ENCODE measurements at regions not wholly inside any gene's neighbourhood (a gene's known extent, or its start where the extent isn't known, plus 50 kb on each side); places are given as distances from the start of the nearest gene placed in this dataset.

DNA sequence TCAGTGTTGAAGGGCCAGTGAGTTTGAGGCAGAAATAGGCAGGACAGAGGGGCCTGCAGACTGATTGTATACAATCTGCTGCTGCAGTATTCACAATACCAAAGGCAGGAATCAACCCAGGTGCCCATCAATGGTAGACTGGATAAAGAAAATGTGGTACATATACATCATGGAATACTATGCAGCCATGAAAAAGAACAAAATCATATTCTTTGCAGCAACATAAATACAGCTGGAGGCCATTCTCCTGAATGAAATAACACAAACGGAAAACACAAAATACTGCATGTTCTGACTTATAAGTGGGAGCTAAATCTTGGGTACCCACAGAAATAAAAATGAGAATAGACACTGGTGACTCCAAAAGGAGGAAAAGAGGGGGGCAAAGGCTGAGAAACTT lies 485.1 kb downstream of the XYLT1 start:
- Histone ChIP-seq H3K4me1 (no peaks in the 10 kb centered on the region), H3K27ac (peak overlapping the region in 1 of 4 donors; percentile 0)

DNA sequence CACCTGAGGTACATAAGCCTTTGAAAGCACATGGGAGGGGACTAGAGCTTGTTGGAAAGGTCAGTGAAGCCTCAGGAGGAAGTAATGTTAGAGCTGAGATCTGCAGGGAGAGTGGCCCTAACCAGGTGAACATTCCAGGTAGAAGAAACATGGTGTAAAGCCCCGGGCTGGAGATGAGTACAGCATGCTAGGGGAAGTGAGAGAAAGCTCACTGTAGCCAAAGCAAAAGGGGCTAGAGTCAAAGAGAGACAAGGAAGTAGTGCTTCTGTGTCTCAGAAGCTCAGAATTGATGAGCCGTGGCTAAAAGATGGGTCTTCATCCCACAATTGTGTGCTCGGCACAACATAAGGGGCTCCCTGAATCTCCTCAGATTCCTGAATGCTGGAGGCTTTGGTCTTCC lies 481.8 kb downstream of the XYLT1 start:
- TF ChIP-seq POLR2A (IDR thresholded peaks at IDR 0.05): no peak
- TF ChIP-seq, protein P1, sequence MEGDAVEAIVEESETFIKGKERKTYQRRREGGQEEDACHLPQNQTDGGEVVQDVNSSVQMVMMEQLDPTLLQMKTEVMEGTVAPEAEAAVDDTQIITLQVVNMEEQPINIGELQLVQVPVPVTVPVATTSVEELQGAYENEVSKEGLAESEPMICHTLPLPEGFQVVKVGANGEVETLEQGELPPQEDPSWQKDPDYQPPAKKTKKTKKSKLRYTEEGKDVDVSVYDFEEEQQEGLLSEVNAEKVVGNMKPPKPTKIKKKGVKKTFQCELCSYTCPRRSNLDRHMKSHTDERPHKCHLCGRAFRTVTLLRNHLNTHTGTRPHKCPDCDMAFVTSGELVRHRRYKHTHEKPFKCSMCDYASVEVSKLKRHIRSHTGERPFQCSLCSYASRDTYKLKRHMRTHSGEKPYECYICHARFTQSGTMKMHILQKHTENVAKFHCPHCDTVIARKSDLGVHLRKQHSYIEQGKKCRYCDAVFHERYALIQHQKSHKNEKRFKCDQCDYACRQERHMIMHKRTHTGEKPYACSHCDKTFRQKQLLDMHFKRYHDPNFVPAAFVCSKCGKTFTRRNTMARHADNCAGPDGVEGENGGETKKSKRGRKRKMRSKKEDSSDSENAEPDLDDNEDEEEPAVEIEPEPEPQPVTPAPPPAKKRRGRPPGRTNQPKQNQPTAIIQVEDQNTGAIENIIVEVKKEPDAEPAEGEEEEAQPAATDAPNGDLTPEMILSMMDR (IDR thresholded peaks at IDR 0.05): no peak
- Histone ChIP-seq H3K4me1 (peaks cover 0 to 7% (median 0%) of the 10 kb centered on the region in 4 donors), H3K36me3 (no peaks in the 10 kb centered on the region), H3K9me3 (no peaks in the 10 kb centered on the region), H3K27ac (no peak overlapping the region), H3K4me3 (no peak overlapping the region), H3K27me3 (no peaks in the 10 kb centered on the region)
- DNase-seq: no peak

More for the DNA sequence above, 485.1 kb downstream of the XYLT1 start:
- no peaks in the 10 kb centered on the region for H3K9me3 ChIP-seq
- TF ChIP-seq POLR2A (IDR thresholded peaks at IDR 0.05): no peak
- TF ChIP-seq, protein P1 (IDR thresholded peaks at IDR 0.05): no peak
- H3K4me3 ChIP-seq: no peak overlapping the region
- no peaks in the 10 kb centered on the region for H3K36me3 ChIP-seq
- no peak for DNase-seq
- no peaks in the 10 kb centered on the region for H3K27me3 ChIP-seq

DNA sequence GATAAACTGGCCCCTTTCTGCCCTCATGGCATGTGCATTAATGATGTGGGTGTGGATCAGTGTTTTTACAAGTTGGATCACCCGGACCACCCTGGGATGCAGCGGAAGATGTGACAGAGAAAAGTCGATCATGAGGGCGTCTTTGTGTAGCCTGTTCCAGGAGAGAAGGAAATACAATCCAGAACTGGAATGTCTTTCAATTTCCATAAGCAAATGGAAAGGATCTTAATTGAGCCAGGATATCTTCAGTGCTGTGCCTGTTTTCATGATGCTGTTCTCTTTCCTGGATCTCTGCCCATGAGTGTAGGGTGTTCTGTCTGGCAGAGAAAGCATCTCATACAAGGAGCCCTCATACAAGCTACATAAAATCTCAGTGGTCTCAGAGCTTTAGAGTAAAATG lies 481.4 kb downstream of the XYLT1 start:
- Histone ChIP-seq H3K9me3 (no peaks in the 10 kb centered on the region), H3K27ac (no peak overlapping the region), H3K4me1 (peaks cover 0 to 7% (median 0%) of the 10 kb centered on the region in 4 donors), H3K36me3 (no peaks in the 10 kb centered on the region), H3K4me3 (no peak overlapping the region), H3K27me3 (no peaks in the 10 kb centered on the region)
- TF ChIP-seq, protein P1 (IDR thresholded peaks at IDR 0.05): no peak
- no peak for TF ChIP-seq POLR2A (IDR thresholded peaks at IDR 0.05)
- no peak for DNase-seq

DNA sequence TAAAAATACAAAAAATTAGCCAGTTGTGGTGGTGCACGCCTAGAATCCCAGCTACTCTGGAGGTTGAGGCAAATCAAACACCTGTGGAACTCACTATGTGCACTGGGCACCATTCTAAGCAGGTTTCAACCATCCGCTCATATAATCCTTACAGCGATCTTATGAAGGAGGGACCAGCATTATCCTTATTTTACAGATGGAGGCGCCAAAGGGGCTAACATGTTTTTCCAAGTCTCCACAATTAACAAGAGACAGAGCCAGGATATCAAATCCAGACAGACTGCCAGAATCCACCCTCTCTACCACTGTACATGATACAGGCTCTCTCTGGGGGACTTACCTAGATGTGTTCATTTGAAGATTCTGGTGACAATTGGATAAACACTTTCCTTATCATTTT lies 479.0 kb downstream of the XYLT1 start:
- no peak for DNase-seq
- H3K27ac ChIP-seq: no peak overlapping the region
- H3K27me3 ChIP-seq: no peaks in the 10 kb centered on the region
- peaks cover 0 to 7% (median 0%) of the 10 kb centered on the region in 4 donors for H3K4me1 ChIP-seq
- H3K36me3 ChIP-seq: no peaks in the 10 kb centered on the region
- TF ChIP-seq, protein P1 (IDR thresholded peaks at IDR 0.05): no peak
- no peak for TF ChIP-seq POLR2A (IDR thresholded peaks at IDR 0.05)
- no peak overlapping the region for H3K4me3 ChIP-seq
- no peaks in the 10 kb centered on the region for H3K9me3 ChIP-seq

DNA sequence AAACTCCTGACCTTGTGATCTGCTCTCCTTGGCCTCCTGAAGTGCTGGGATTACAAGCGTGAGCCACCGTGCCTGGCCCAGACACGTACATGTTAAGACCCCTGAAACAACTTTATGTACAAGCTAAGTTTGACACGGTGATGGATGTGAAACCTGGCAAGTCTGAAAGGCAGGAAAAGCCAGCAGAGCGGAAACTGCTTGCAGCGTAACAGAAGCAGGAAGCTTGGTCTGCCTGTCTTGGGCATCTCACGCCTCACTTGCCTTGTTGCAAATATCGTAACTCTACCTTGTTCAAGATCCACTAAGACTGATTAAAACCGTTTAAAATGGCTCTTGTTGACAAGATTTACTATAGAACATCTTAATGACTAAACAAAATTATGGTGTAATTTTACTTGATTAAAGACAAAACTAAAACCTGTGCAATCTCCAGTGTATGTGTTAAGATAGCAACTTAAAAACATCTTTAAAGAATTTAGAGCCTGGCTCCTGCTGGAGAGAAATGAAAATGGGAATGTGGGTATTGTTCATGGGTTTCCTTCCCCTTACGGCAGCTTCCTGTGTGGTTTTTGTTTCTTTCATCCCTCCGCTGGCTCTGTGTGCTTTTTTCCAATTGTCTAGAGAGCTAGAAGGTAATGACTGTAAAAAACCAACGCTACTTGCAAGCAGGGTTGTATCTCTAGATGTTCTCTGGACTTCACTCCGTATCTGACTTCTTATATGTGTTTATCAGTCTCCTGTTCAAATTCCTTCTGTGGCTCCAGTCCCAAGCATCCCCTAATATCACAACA lies 477.6 kb downstream of the XYLT1 start:
- Histone ChIP-seq H3K27ac (peak overlapping the region in 2 of 4 donors; percentile 25 to 31), H3K4me1 (peaks cover 0 to 7% (median 0%) of the 10 kb centered on the region in 4 donors), H3K27me3 (no peaks in the 10 kb centered on the region), H3K4me3 (no peak overlapping the region), H3K36me3 (no peaks in the 10 kb centered on the region), H3K9me3 (no peaks in the 10 kb centered on the region)
- DNase-seq: peak in 2 of 3 donors; percentile 66 to 74
- TF ChIP-seq, protein P1 (IDR thresholded peaks at IDR 0.05): no peak
- TF ChIP-seq POLR2A (IDR thresholded peaks at IDR 0.05): no peak
